Trophoblast cell (in vitro differentiated cells and primary cell): ENCODE measurements at regions not wholly inside any gene's neighbourhood (a gene's known extent, or its start where the extent isn't known, plus 50 kb on each side); places are given as distances from the start of the nearest gene placed in this dataset.

Experiments
- DNase-seq, 2 donors: peaks; one replicate each; pipeline ENCODE4 v3.0.0-alpha.2; 2016
- H2AFZ ChIP-seq: 2 replicates; pipeline ENCODE4 v1.6.1; 2013; ENCODE audit warnings: low read length, moderate library complexity, mild to moderate bottlenecking; ENCODE audit not compliant: insufficient read depth, poor library complexity
- H2AK5ac ChIP-seq: 2 replicates; pipeline ENCODE4 v1.6.1; 2013; ENCODE audit warnings: mild to moderate bottlenecking, low read length
- H2BK120ac ChIP-seq: 2 replicates; pipeline ENCODE4 v1.6.1; 2013; ENCODE audit warnings: low read length, mild to moderate bottlenecking, moderate library complexity; ENCODE audit not compliant: insufficient read depth, poor library complexity
- H2BK12ac ChIP-seq: 2 replicates; pipeline ENCODE4 v1.6.1; 2013; ENCODE audit warnings: mild to moderate bottlenecking, low read length, moderate library complexity
- H2BK5ac ChIP-seq: 2 replicates; pipeline ENCODE4 v1.6.1; 2013; ENCODE audit warnings: low read length, low read depth, moderate library complexity, mild to moderate bottlenecking; ENCODE audit not compliant: poor library complexity
- H3K14ac ChIP-seq: 2 replicates; pipeline ENCODE4 v1.6.1; 2013; ENCODE audit warnings: mild to moderate bottlenecking, low read length
- H3K18ac ChIP-seq: 2 replicates; pipeline ENCODE4 v1.6.1; 2013; ENCODE audit warnings: mild to moderate bottlenecking, low read length
- H3K23ac ChIP-seq: 2 replicates; pipeline ENCODE4 v1.6.1; 2013; ENCODE audit warnings: low read length
- H3K27ac ChIP-seq: 2 replicates; pipeline ENCODE4 v1.5.1; 2013; ENCODE audit warnings: low read depth, mild to moderate bottlenecking, inconsistent platforms, low read length, moderate library complexity
- H3K27me3 ChIP-seq: 2 replicates; pipeline ENCODE4 v1.6.1; 2013; ENCODE audit warnings: inconsistent platforms, mild to moderate bottlenecking, low read length, moderate library complexity; ENCODE audit not compliant: insufficient read depth
- H3K36me3 ChIP-seq, 2 experiments: 1 replicate in 1 of 2; 2 replicates in 1 of 2; pipeline ENCODE4 v1.6.1; 2013; ENCODE audit warnings: low read length in 2 of 2, mild to moderate bottlenecking in 2 of 2, moderate library complexity in 1 of 2; ENCODE audit not compliant: insufficient read depth in 2 of 2, control insufficient read depth in 1 of 2
- H3K4ac ChIP-seq: 2 replicates; pipeline ENCODE4 v1.6.1; 2013; ENCODE audit warnings: low read depth, mild to moderate bottlenecking, low read length, moderate library complexity
- H3K4me1 ChIP-seq, 2 experiments: 1 replicate in 1 of 2; 2 replicates in 1 of 2; pipeline ENCODE4 v1.6.1; 2013; ENCODE audit warnings: low read length in 2 of 2, mild to moderate bottlenecking in 2 of 2, moderate library complexity in 1 of 2; ENCODE audit not compliant: insufficient read depth in 2 of 2, control insufficient read depth in 1 of 2
- H3K4me2 ChIP-seq: 2 replicates; pipeline ENCODE4 v1.6.1; 2013; ENCODE audit warnings: inconsistent platforms, mild to moderate bottlenecking, low read length, moderate library complexity
- H3K4me3 ChIP-seq: 2 replicates; pipeline ENCODE4 v1.5.1; 2013; ENCODE audit warnings: mild to moderate bottlenecking, low read depth, low read length, inconsistent platforms
- H3K79me1 ChIP-seq: one replicate; pipeline ENCODE4 v1.6.1; 2013; ENCODE audit warnings: low read length
- H3K79me2 ChIP-seq: 2 replicates; pipeline ENCODE4 v1.6.1; 2013; ENCODE audit warnings: low read length, mild to moderate bottlenecking; ENCODE audit not compliant: control insufficient read depth, insufficient read depth, poor library complexity
- H3K9ac ChIP-seq: 2 replicates; pipeline ENCODE4 v1.6.1; 2013; ENCODE audit warnings: mild to moderate bottlenecking, low read length
- H3K9me3 ChIP-seq: 2 replicates; pipeline ENCODE4 v1.6.1; 2013; ENCODE audit warnings: low read depth, mild to moderate bottlenecking, control low read depth, inconsistent platforms, low read length; ENCODE audit not compliant: insufficient read depth
- H4K12ac ChIP-seq: 2 replicates; pipeline ENCODE4 v1.6.1; 2013; ENCODE audit warnings: low read depth, mild to moderate bottlenecking, low read length, moderate library complexity
- H4K8ac ChIP-seq: 2 replicates; pipeline ENCODE4 v1.6.1; 2013; ENCODE audit warnings: low read depth, mild to moderate bottlenecking, low read length, moderate library complexity
- H4K91ac ChIP-seq: one replicate; pipeline ENCODE4 v1.6.1; 2013; ENCODE audit warnings: low read depth, mild to moderate bottlenecking, low read length, moderate library complexity
- WGBS: extraction: QIAGEN DNeasy Blood & Tissue Kit; methylation state at CpG from one replicate; pipeline ENCODE4 v1.1.7; 2013; ENCODE audit warnings: missing lambda C conversion rate; ENCODE audit not compliant: insufficient read length, insufficient coverage; ENCODE audit errors: extremely low coverage; 5-methylcytosine and 5-hydroxymethylcytosine counted together

DNA sequence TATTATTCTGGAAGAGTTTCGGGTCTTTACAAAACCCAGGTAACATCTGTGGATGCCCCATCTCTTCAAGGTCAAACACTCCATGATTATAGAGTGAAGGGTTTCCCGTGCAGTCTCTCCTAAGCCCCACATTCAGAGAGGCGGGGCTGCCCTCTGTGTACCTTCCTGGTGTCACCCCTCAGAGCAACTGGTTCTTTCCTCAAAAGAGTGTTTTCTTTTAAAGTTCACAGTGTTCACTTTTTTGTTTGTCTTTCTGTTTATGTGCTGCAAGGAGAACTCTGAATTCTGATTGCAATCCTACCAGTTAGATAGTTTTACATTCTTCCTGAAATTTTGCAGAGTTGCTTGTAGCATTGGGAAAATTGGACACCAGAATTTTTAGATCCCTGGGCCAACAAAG is 190.2 kb downstream of the ADAMTS15 start:
- H3K79me1 ChIP-seq = no peaks in the 10 kb centered on the region
- no peak overlapping the region for H3K14ac ChIP-seq
- H3K27me3 ChIP-seq = no peaks in the 10 kb centered on the region
- H3K4me3 ChIP-seq = no peak overlapping the region
- no peak overlapping the region for H2AFZ ChIP-seq
- H4K91ac ChIP-seq = no peak overlapping the region
- no peak overlapping the region for H3K4ac ChIP-seq
- H4K12ac ChIP-seq = no peak overlapping the region
- H3K18ac ChIP-seq = no peak overlapping the region
- no peak overlapping the region for H3K9ac ChIP-seq
- no peak overlapping the region for H3K4me2 ChIP-seq
- no peaks in the 10 kb centered on the region for H3K36me3 ChIP-seq
- no peak overlapping the region for H2AK5ac ChIP-seq
- H2BK5ac ChIP-seq = no peak overlapping the region
- no peak overlapping the region for H2BK120ac ChIP-seq
- no peak overlapping the region for H3K23ac ChIP-seq
- H4K8ac ChIP-seq = no peak overlapping the region
- H3K4me1 ChIP-seq = peaks cover 5 to 7% of the 10 kb centered on the region in 2 experiments
- no peak overlapping the region for H2BK12ac ChIP-seq
- no peak for DNase-seq
- H3K9me3 ChIP-seq = no peaks in the 10 kb centered on the region
- peaks cover 1% of the 10 kb centered on the region for H3K79me2 ChIP-seq
- WGBS = no CpG with 5 or more reads among the region's 3 CpGs
- H3K27ac ChIP-seq = no peak overlapping the region

DNA sequence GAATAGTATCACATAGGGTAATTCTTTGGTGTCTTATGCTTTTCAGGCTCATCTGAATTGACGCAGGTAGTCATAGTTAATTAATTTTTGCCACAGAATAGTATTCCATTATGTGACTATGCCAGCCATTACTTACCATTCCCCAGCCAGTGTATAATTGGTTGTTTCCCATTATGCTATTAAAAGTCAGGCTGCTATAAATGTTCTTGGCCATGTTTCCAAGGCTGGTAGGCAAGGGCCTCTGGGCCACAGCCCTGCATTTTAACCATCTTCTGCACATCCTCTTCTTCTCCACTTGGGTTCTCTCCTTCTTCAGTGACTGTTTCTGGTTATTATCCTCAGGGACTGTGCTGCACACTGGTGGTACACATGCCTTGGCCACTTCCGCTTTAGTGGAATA is 190.9 kb downstream of the ADAMTS15 start:
- H3K79me2 ChIP-seq = peaks cover 1% of the 10 kb centered on the region
- no peak overlapping the region for H2BK120ac ChIP-seq
- no peak overlapping the region for H4K8ac ChIP-seq
- H3K23ac ChIP-seq = no peak overlapping the region
- H3K4ac ChIP-seq = no peak overlapping the region
- H4K91ac ChIP-seq = no peak overlapping the region
- WGBS = no CpG with 5 or more reads among the region's 2 CpGs
- no peaks in the 10 kb centered on the region for H3K79me1 ChIP-seq
- H2BK12ac ChIP-seq = no peak overlapping the region
- H3K4me2 ChIP-seq = no peak overlapping the region
- H3K14ac ChIP-seq = no peak overlapping the region
- peaks cover 9 to 12% of the 10 kb centered on the region in 2 experiments for H3K4me1 ChIP-seq
- no peak overlapping the region for H2AFZ ChIP-seq
- no peak overlapping the region for H3K27ac ChIP-seq
- H3K18ac ChIP-seq = no peak overlapping the region
- no peak overlapping the region for H2BK5ac ChIP-seq
- H3K27me3 ChIP-seq = no peaks in the 10 kb centered on the region
- H3K9ac ChIP-seq = no peak overlapping the region
- DNase-seq = no peak
- no peak overlapping the region for H4K12ac ChIP-seq
- H3K9me3 ChIP-seq = no peaks in the 10 kb centered on the region
- H3K4me3 ChIP-seq = no peak overlapping the region
- no peak overlapping the region for H2AK5ac ChIP-seq
- no peaks in the 10 kb centered on the region for H3K36me3 ChIP-seq

DNA sequence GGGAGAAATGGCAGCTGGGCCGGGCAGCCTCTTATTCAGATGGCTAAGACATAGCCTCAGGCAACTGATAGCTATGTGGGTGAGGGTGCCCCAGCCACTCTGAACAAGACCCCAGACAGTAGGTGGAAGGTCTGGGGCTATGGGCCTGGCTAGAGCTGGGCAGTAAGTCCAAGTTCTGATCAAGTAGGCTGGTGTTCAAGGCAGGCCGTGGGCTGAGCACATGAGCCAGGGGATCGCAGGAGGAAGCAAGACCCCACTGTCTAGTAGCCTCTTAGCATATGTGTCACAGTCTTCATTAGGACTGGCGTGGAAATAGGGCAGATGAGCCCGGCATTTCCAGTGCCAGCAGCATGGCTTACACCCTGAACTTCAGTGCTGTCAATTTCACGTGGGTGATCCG is 192.1 kb downstream of the ADAMTS15 start:
- Histone ChIP-seq H3K4ac (no peak overlapping the region), H3K79me2 (no peaks in the 10 kb centered on the region), H3K4me2 (no peak overlapping the region), H3K36me3 (no peaks in the 10 kb centered on the region), H3K27ac (no peak overlapping the region), H3K4me1 (peaks cover 6 to 13% of the 10 kb centered on the region in 2 experiments), H3K4me3 (peak overlapping the region; percentile 15), H2AK5ac (no peak overlapping the region), H3K9me3 (no peaks in the 10 kb centered on the region), H2BK5ac (no peak overlapping the region), H2BK12ac (no peak overlapping the region), H4K8ac (no peak overlapping the region), H3K9ac (no peak overlapping the region), H3K23ac (no peak overlapping the region), H3K27me3 (no peaks in the 10 kb centered on the region), H3K18ac (no peak overlapping the region), H3K79me1 (no peaks in the 10 kb centered on the region), H2AFZ (no peak overlapping the region), H2BK120ac (no peak overlapping the region), H3K14ac (no peak overlapping the region), H4K91ac (no peak overlapping the region), H4K12ac (no peak overlapping the region)
- WGBS = no CpG with 5 or more reads among the region's 7 CpGs
- DNase-seq = no peak

DNA sequence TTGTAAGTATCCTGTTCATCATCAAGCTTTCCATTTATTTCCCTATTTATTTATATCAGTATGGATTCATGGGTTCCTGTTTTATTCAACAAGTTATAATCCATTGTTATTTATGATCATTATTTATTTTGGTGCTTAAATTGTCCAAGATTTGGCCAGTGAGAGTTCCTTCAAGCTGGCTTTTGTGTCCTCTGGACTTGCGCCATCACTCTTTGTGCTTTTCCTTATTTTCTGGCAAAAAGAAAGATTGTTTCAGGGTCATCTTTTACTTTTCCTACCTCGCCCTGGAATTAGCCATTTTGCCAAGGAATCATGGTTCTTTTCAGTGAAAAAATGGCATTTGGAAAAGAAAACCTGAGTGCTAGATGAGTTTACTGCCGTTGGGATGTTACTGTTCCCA is 193.4 kb downstream of the ADAMTS15 start:
- H2AK5ac ChIP-seq = no peak overlapping the region
- H3K27me3 ChIP-seq = no peaks in the 10 kb centered on the region
- no peaks in the 10 kb centered on the region for H3K36me3 ChIP-seq
- peaks cover 6 to 13% of the 10 kb centered on the region in 2 experiments for H3K4me1 ChIP-seq
- no peak overlapping the region for H2BK12ac ChIP-seq
- no peak overlapping the region for H3K18ac ChIP-seq
- no peak overlapping the region for H3K27ac ChIP-seq
- no peak overlapping the region for H4K91ac ChIP-seq
- no peak overlapping the region for H3K23ac ChIP-seq
- no peak overlapping the region for H3K14ac ChIP-seq
- no peak overlapping the region for H2AFZ ChIP-seq
- H4K8ac ChIP-seq = no peak overlapping the region
- WGBS = no CpG with 5 or more reads among the region's 3 CpGs
- no peak overlapping the region for H3K4me3 ChIP-seq
- no peaks in the 10 kb centered on the region for H3K79me2 ChIP-seq
- no peak for DNase-seq
- no peak overlapping the region for H4K12ac ChIP-seq
- no peak overlapping the region for H2BK5ac ChIP-seq
- no peaks in the 10 kb centered on the region for H3K9me3 ChIP-seq
- H3K4ac ChIP-seq = no peak overlapping the region
- H3K4me2 ChIP-seq = no peak overlapping the region
- H2BK120ac ChIP-seq = no peak overlapping the region
- no peak overlapping the region for H3K9ac ChIP-seq
- H3K79me1 ChIP-seq = no peaks in the 10 kb centered on the region
